Dermis microvascular lymphatic vessel endothelial cell (primary cell): ENCODE measurements at regions not wholly inside any gene's neighbourhood (a gene's known extent, or its start where the extent isn't known, plus 50 kb on each side); places are given as distances from the start of the nearest gene placed in this dataset.

Source experiments
- DNase-seq, 2 donors: peaks; one replicate each; pipeline versions ENCODE4 v3.0.0 to v3.0.0-alpha.2; 2010; ENCODE audit warnings: low read depth in 2 of 2

DNA sequence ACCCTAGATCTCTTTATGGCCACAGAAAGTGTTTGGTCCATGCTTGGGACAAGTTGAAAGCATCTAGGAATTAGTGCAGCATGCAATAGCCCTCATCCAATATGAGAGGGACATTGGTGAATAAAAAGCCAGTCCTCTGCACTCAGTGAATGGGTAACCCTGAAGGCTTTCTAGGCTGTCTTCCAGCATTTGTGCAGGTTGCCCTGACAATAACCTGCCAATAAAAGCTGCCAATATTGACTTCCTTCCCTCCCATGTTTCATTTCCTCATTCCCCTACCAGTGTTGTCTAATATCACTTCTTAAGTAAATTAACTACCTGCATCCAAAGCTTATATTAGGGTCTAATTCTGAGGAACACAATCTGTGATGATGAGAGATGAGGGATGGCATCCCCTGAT is 563.6 kb upstream of the NEGR1 start:
- DNase-seq: no peak

DNA sequence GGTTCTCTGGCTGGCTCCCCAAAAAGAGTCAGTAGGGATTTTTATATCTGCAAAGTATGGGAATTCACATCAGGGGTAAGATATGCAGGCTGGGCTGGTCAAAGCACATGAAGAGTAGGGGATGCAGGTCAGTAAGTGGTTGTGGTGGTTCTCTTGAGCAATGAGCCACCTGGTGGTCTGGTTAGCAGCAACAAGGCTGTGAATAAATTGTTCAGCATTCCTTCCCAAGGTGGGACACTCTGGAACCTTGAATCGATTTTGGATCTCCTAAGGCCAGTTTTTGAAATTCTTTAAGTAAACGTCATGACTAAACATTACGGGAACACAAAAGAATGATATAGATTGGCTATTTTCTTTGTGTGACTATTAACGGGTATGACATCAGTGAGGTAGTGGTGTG is 563.0 kb upstream of the NEGR1 start:
- DNase-seq: no peak

DNA sequence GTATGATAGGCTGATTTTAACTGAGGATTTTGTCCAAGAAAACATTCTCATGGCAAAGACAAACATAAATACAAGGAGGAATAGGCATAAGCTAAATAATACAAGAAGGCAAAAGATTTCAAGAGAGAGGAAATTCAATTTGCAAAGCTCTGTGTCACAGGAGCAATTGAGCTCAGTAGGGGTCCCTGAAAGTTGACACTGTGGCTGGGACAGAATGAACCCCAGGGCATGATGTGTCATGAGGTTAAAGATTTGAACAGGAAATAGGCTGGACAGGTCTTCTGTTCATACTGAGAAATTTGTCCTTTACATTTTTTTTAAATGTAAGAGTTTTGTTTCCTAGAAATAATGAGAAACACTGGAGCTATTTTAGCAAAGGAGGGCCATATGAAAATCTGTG is 555.4 kb upstream of the NEGR1 start:
- no peak for DNase-seq

DNA sequence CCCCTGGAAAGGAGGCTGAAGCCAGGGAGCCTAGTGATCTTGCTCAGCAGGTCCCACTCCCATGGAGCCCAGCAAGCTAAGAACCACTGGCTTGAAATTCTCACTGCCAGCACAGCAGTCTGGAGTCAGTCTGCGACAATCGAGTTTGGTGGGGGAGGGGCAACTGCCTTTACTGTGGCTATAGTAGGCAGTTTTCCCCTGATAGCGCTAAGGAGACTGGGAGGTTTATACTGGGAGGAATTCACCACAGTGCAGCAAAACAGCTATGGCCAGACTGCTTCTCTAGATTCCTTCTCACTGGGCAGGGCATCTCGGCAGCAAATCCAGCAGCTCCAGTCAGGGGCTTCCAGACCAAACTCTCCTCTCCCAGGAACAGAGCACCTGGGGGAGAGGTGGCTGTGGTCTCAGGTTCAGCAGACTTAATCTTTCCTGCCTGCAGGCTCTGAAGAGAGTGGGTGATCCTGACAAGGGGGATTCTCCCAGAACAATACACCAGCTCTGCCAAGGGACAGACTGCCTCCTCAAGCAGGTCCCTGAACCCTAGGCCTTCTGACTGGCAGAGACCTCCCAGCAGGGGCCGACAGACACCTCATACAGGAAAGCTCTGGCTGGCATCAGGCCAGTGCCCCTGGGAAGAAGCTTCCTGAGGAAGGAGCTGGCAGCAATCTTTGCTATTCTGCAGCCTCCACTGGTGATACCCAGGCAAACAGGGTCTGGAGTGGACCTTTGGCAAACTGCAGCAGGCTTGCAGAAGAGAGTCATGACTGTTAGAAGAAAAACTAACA is 548.5 kb upstream of the NEGR1 start:
- no peak for DNase-seq

DNA sequence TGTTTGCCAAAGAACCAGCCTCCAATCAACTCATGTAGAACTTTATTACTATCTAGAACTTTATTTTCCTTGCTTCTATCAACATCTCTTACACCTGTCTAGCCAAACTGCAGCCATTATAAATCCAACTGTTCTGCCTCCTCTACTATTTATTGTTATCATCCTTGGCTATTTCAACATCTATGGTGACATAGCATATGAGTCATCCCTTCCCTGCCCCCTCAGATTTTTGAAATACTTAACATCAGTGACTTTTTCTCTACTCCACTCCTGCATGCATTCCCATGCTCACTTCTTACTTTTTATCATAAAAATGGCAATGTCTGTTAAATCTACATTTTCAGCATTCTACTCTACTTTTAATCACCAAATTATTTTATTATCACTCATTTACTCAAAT is 544.9 kb upstream of the NEGR1 start:
- DNase-seq: no peak

DNA sequence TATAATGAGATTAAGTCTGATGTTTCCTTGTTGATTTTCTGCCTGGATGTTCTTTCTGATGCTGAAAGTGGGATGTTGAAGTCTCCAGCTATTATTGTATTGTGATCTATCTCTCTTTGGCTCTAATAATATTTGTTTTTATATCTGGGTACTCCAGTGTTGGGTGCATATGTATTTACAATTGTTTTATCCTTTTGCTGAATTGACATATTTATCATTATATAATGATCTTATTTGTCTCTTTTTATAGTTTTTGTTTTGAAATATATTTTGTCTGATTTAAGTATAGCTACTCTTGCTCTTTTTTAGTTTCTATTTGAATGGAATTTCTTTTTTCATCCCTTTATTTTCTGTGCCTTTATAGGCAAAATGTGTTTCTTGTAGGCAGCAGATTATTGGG is 522.2 kb upstream of the NEGR1 start:
- no peak for DNase-seq

DNA sequence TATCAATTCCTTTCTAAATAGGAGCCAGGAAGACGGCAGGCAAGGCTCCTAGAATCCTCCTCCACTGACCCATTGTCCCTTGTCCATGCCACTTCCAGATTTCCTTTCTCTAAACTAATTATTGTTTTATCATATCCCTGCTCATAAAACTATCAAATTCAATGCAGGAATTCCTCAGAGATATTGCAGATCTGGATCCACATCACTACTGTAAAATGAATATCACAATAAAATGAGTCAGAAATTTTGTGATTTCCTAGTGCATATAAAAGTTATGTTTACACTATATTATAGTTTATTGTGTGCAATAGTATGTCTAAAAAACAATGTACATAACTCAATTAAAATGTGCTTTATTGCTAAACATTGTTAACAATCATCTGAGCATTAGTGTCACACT is 498.7 kb upstream of the NEGR1 start:
- no peak for DNase-seq

DNA sequence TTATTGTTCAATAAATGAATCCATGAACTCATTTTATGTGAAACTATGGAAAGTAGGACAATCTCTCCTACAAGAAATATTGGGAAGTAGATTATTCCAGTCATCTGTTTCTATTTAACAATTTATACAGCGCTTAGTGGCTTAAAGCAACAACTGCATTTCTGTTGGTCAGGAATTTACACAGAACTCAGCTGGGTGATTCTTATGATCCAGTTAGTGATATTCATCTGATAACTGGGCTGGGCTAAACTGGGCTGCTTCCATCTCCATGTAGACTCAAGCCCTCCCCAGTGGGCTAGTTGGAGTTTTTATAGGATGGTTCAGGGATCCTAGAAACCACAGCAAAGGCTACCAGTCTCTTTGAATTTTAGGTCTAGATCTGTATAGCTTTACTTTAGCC is 497.9 kb upstream of the NEGR1 start:
- no peak for DNase-seq

DNA sequence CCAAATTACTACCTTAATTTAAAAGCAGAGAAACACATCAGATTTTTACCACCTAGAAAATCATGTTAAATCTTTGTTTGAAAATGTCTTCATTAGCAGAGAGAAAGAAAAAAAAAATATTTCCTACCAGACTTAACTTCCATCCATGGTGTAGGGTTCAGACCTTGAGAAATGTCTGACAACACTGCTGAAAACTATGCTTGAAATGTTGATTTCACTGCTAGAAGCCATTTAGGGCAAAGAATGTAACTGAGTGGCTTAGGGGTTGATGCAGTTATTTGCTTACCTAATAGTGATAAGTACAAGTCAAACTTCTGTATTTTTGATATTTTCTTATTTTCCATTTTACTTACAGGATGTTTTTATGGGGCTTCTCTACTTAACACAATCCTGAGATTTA is 495.6 kb upstream of the NEGR1 start:
- no peak for DNase-seq

DNA sequence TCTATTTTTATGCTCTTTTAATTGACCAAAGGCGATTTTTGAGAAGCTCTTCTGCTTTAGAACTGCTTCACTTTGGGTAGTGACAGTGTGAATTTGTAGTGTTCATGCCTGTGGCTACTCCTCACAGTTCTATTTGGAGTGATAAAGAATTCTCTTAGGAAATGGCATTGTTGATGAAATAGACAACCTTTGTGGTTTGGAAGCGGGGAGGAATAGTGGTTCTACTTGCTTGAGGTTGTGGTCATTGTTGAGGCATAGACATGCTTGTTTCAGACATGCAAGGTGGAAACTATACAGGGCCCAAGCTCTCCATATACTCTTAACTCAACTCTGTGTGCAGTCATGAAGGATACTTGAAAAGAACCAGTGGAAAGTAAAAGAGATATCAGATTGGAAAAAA is 481.1 kb upstream of the NEGR1 start:
- DNase-seq: no peak

DNA sequence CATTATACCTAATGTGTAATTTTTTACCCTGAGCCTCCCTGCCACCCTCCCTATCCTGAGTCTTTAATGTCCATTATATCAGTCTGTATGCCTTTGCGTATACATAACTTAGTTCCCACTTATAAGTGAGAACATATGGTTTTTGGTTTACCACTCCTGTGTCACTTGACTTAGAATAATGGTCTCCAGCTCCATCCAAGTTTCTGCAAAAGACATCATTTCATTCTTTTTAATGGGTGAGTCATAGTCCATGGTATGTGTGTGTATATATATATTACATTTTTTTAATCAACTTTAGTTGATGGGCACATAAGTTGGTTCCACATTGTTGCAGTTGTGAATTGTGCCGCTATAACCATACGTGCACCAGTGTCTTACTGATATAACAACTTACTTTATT is 477.1 kb upstream of the NEGR1 start:
- DNase-seq: no peak

DNA sequence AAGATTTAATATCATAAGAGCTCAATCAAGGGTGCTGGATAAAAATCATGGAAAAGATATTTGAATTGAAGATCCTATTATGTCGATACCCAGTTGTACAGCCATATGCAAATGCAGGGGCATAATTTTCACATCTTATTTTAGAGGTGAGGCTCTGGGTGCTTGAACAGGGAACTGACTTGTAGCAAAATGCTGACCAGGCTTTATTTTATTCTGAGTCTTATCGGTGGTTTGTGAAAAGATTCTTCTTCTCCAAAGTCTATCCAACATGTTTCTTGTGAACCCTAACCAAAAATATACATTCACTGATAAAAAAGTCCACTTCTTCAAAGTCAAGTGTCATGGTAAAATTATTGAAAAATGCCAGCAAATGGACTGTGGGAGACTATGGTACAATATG is 475.5 kb upstream of the NEGR1 start:
- no peak for DNase-seq

DNA sequence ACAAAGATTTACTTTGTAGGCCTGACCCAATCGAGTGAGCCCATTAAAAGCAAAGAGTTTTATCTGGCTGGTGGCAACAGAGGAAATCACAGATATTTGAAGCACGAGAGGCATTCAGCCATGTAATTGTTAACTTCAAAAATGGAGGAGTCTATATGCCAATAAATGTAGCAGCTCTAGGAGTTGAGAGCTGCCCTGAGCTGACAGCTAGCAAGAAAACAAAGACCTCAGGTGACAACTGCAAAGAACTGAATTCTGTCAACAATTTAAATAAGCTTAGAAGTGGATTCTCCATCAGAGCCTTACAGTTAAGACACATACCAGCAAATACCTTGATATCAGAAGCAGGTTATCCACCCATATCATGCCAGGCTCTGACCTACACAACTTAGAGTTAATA is 463.1 kb upstream of the NEGR1 start:
- no peak for DNase-seq

DNA sequence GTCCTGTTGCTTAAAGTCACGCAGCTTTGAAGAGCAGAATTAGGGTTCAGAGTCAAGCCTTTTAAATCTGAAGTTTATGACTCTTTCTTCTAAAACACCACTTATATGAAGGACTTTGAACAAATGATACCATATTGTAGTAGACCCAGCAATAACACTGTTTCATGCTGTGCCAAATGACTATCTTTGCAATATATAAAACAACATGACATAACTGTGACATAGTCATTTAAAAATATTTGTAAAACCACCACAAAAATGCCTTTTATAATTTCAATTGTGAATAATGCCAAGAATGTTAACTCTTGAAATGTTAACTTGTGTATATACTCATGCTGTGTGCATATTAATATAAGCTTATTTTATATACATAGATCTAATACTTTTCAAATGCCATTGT is 452.1 kb upstream of the NEGR1 start:
- no peak for DNase-seq

DNA sequence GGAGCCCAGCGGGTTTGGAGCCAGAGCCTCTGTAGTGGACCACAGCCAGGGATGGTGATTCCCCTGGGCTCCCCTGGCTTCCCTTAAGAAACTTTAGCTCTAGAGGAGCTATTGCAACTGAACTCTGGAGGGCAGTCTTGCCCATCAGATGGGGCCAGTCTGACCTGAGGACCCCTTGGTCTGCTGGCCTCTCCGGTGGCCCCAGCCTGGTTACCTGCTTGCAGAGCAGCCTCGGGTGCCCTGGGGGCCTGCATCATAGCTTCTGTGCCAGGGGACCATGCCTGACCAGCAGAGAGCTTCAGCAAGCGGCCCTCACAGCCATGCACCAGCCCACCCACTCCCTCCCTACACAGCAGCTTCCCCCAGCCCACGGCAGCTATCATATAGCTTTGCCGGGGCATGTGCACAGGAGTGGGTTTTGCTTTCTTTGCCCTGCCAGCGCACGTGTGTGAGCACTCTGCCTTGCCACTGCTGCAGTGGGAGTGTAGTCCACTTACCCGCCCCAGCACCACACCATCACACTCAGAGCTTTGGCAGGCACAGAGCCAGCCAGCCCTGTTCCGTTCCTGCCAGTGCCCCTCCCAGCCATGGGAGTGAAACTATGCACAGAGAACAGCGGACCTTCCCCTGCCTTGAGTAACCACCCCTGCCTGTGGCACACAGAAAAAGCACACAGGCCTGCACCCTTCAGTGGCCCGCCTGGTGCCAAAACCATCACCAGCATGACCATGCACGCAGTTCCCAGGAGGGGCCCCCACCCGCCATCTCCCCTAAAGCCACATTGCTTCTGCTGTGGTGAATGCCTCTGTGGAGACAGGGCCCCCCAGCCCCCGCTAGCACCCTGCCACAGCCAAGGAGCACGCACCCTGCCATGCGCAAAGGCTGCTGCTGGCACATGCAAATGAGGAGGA is 442.9 kb upstream of the NEGR1 start:
- DNase-seq: no peak

DNA sequence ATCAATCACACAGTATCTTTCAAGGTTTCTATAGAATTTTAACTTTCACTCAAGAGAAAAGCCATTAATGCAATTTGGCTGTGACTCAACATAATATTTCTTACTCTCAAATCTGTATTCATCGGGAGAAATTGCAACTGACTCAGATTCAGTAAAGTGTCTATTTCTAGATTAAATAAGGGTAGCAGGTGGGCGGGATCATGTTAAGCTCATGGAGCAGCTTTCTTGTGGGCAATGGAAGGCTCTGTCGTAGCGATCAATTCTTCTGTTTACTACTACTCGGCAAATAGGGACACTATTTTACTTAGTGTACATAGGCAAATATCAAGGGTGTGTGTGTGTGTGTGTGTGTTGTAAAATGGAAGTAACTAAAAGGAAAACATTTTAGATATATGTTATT is 423.6 kb upstream of the NEGR1 start:
- DNase-seq: no peak

DNA sequence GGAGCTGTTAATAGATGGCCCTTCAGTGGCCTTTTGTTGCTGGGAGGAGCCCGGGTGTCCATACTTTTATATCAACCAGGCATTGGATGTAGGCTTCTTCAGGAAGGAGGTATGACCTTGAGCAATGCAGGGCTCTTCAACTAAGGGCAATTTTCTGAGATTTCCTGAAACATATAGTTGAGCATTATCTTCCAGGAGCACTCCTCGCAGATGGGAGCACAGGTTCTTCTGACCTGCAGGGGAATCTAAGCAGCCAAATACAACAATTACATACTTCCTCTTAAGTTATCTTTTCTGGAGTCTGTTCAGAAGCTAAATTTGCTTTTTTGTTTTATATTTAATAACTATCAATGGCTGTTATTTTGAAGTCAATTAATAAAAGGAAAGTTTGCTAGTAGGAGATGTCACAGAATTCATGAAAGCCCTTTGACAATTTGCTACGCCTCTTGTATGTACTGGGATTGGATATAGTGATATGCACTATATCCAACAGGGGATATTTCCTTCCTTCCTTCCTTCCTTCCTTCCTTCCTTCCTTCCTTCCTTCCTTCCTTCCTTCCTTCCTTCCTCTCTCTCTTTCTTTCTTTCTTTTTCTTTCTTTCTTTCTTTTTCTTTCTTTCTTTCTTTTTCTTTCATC is 422.6 kb upstream of the NEGR1 start:
- no peak for DNase-seq

DNA sequence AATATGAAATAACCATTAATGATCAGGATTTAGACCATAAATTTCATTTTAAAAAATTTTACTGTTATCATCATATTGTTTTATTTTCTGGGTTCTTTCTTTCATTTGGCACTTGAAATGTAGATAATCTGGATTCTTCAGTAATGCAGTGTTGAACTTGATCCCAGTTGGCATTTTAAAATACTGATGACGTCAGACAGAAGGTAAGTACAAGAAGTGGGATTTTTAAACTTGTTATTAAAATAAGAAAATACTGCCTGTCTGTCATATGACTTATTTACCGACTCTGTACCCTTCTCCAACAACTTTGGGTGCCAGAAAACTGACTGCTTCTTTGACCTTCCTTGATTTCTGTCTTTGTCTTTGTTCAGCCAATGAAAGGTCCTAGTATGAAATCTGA is 415.1 kb upstream of the NEGR1 start:
- no peak for DNase-seq

DNA sequence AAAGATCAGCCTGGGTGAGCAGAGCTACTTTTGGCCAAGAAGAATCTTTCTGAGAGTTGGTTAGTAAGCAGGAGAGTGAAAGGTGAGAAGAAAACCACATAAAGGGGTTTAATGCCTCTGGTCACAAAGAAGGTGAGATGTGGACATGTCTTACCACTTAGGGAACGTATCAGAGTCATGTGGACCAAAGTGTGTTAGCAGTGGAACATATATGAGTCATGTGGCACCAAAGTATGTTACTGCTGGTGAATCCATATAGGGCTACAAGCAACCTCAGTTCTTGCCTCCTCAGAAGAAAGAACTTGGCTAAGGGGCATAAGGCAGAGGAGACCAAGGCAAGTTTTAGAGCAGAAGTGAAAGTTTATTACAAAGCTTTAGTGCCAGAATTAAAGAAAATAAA is 411.6 kb upstream of the NEGR1 start:
- DNase-seq: no peak

DNA sequence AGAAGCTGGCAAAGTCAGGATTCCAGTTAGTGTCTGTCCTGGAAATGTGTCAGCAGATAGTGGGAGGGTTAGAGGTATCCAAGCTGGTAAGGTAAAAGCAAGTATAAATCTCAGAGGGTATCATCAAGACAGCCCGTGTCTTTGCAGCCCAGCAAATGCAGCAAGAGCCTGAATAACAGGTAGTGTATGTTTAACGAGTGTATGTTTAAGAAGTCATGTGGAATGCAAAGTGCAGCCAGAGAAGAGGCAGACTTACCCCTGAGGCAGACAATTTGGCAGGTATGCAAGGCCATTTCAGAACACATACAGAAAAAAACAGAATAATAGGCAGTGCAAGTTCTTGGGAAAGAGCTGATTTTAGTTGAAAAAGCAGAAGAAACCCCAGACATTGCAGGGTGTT is 411.0 kb upstream of the NEGR1 start:
- no peak for DNase-seq

DNA sequence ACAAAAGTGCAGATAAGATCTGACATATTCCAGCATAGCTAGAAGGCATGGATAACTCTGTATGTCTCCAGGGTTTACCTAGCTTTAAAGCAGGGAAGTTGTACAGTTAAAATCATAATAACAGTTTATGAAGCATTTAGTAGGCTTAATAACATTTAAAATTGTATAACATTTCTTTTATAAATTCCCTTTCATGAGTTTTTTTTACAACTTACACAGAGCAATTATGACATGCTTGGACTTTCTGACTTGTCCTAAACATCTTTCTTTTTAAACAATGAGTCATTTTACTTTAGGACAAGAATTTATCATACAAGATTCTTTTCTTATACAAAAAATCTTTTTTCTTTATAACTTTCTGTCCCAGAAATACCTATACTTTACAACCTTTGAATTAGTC is 408.5 kb upstream of the NEGR1 start:
- DNase-seq: no peak

DNA sequence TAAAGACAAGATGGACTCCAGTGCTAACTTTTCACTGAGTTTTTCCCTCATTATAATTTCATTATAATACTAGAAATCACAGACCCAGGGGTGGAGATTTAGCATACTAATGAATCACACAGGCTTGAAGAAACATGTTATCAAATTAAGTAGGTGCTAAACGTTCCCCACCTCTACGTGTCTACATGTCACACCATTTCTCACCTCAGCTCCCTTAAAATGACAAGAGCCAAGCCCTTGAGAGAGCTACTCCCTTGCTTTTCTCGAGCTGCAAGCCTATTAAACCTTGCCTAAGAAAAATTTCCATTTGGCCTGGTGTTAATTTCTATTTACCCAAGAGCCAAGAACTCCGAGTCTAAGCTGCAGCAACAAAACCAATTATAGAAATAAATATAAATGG is 396.3 kb upstream of the NEGR1 start:
- DNase-seq: no peak

DNA sequence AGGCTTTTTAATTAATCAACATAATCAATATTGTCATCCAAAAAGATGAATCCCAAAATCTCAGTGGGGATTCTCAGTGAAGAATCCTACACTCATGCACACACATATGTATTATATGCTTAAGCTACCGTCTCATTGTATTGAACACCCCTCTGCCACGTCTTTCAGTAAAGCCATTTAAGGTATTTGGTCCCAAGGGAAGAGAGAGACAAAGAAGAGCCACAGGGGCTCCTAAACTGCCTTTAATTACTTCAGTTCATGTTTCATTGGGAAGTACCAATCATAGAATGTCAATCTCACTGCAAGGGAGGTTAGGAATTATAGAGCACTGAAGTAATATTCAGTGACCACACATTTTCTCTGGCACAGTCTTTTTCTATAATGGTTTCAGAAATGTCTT is 388.6 kb upstream of the NEGR1 start:
- DNase-seq: no peak
